H1 (cell line): ENCODE measurements at regions not wholly inside any gene's neighbourhood (a gene's known extent, or its start where the extent isn't known, plus 50 kb on each side); places are given as distances from the start of the nearest gene placed in this dataset.

Source experiments
- CTCF ChIA-PET: fragments of 300-600 bp; sonication (Branson Sonifier 250); formaldehyde crosslinking; loops from one replicate; lab custom pipeline; 2021; ENCODE audit not compliant: partially characterized antibody; lab: Charles Lee
- POLR2A ChIA-PET: fragments of 300-600 bp; sonication (Branson Sonifier 250); formaldehyde crosslinking; loops from one replicate; lab custom pipeline; 2021; ENCODE audit warnings: inconsistent platforms; ENCODE audit not compliant: partially characterized antibody; lab: Charles Lee
- DNase-seq, 2 experiments: peaks; one replicate each; pipeline versions ENCODE4 v3.0.0 to v3.0.0-alpha.2; 2010 to 2022; ENCODE audit warnings: low spot score in 2 of 2, low read depth in 1 of 2, mixed read lengths in 1 of 2
- FAIRE-seq: peaks from 2 replicates; lab custom pipeline; 2011; peaks lifted over from hg19 to GRCh38; lab: Jason Lieb, UNC
- H2AFZ ChIP-seq: 2 replicates; pipeline ENCODE4 v1.8.1; 2012; ENCODE audit warnings: low read length, inconsistent platforms
- H2AK5ac ChIP-seq: 2 replicates; pipeline ENCODE4 v1.6.1; 2013; ENCODE audit warnings: low read depth, low read length
- H2BK120ac ChIP-seq: replicated peaks from 2 replicates; pipeline ENCODE3; 2013; ENCODE audit warnings: low read depth, low read length, inconsistent platforms
- H2BK12ac ChIP-seq: 2 replicates; pipeline ENCODE4 v1.6.1; 2013; ENCODE audit warnings: low read depth, low read length
- H2BK15ac ChIP-seq: 2 replicates; pipeline ENCODE4 v1.6.1; 2013; ENCODE audit warnings: low read length
- H2BK20ac ChIP-seq: 2 replicates; pipeline ENCODE4 v1.6.1; 2013; ENCODE audit warnings: low read length
- H2BK5ac ChIP-seq: 2 replicates; pipeline ENCODE4 v1.6.1; 2013; ENCODE audit warnings: low read depth, low read length
- H3K14ac ChIP-seq: 2 replicates; pipeline ENCODE4 v1.6.1; 2013; ENCODE audit warnings: inconsistent platforms; ENCODE audit not compliant: insufficient read length
- H3K18ac ChIP-seq: 2 replicates; pipeline ENCODE4 v1.6.1; 2013; ENCODE audit warnings: low read length; ENCODE audit errors: extremely low read depth
- H3K23ac ChIP-seq: 2 replicates; pipeline ENCODE4 v1.6.1; 2013; ENCODE audit warnings: inconsistent platforms; ENCODE audit not compliant: insufficient read length
- H3K23me2 ChIP-seq: 2 replicates; pipeline ENCODE4 v1.6.1; 2013; ENCODE audit warnings: low read depth, low read length
- H3K27ac ChIP-seq: 2 replicates; pipeline ENCODE4 v1.6.1; 2011; ENCODE audit warnings: low read depth, low read length, inconsistent platforms
- H3K27me3 ChIP-seq, 4 experiments: replicated peaks in 1 of 4; 1 replicate in 1 of 4; 2 replicates in 3 of 4; pipeline versions ENCODE4 v1.6.1 to v1.8.1; 2011 to 2013; ENCODE audit warnings: low read length in 3 of 4, mild to moderate bottlenecking in 3 of 4, inconsistent platforms in 2 of 4, mixed read lengths in 2 of 4, moderate library complexity in 1 of 4; ENCODE audit not compliant: control insufficient read depth in 3 of 4, insufficient read depth in 3 of 4; ENCODE audit errors: extremely low read depth in 1 of 4
- H3K36me3 ChIP-seq, 4 experiments: 2 replicates each; pipeline versions ENCODE4 v1.6.1 to v1.8.1; 2011 to 2013; ENCODE audit warnings: mild to moderate bottlenecking in 4 of 4, low read length in 3 of 4, moderate library complexity in 2 of 4, control low read depth in 1 of 4, inconsistent platforms in 1 of 4; ENCODE audit not compliant: insufficient read depth in 4 of 4, control insufficient read depth in 2 of 4
- H3K4ac ChIP-seq: replicated peaks from 2 replicates; pipeline ENCODE3; 2013; ENCODE audit warnings: low read length, low read depth, mixed read lengths, inconsistent platforms; ENCODE audit not compliant: insufficient read length
- H3K4me1 ChIP-seq, 4 experiments: replicated peaks in 1 of 4; 1 replicate in 1 of 4; 2 replicates in 3 of 4; pipeline versions ENCODE4 v1.6.1 to v1.8.1; 2011 to 2013; ENCODE audit warnings: low read length in 3 of 4, inconsistent platforms in 2 of 4, mixed read lengths in 1 of 4; ENCODE audit not compliant: insufficient read depth in 4 of 4, control insufficient read depth in 3 of 4
- H3K4me2 ChIP-seq, 2 experiments: 2 replicates each; pipeline versions ENCODE4 v1.6.1 to v1.8.1; 2011 to 2013; ENCODE audit warnings: low read depth in 2 of 2, low read length in 2 of 2, control low read depth in 1 of 2, inconsistent platforms in 1 of 2, mild to moderate bottlenecking in 1 of 2; ENCODE audit not compliant: insufficient read depth in 1 of 2
- H3K4me3 ChIP-seq, 4 experiments: fragments of 200-600, 300-600 bp in 1 of 4; sonication (generic), shearing (Covaris generic), sonication (Bioruptor Twin) in 1 of 4; 2 replicates each; pipeline versions ENCODE4 v1.5.1 to v1.8.1; 2011 to 2016; ENCODE audit warnings: low read length in 4 of 4, low read depth in 3 of 4, control low read depth in 2 of 4, inconsistent platforms in 2 of 4, mild to moderate bottlenecking in 2 of 4, mixed read lengths in 1 of 4, moderate library complexity in 1 of 4; ENCODE audit not compliant: insufficient read depth in 2 of 4; ENCODE audit errors: extremely low read depth in 1 of 4
- H3K56ac ChIP-seq: replicated peaks from 2 replicates; pipeline ENCODE3; 2013; ENCODE audit warnings: low read depth, mild to moderate bottlenecking, mixed read lengths, low read length, inconsistent platforms; ENCODE audit not compliant: insufficient read length
- H3K79me1 ChIP-seq: 2 replicates; pipeline ENCODE4 v1.6.1; 2013; ENCODE audit warnings: low read depth, low read length, control low read depth
- H3K79me2 ChIP-seq, 2 experiments: 2 replicates each; pipeline versions ENCODE4 v1.6.1 to v1.8.1; 2012 to 2013; ENCODE audit warnings: low read length in 2 of 2, mild to moderate bottlenecking in 2 of 2, inconsistent platforms in 1 of 2; ENCODE audit not compliant: insufficient read depth in 2 of 2, control insufficient read depth in 1 of 2
- H3K9ac ChIP-seq, 4 experiments: replicated peaks in 1 of 4; 1 replicate in 1 of 4; 2 replicates in 3 of 4; pipeline versions ENCODE4 v1.6.1 to v1.8.1; 2011 to 2013; ENCODE audit warnings: low read depth in 3 of 4, low read length in 3 of 4, control low read depth in 2 of 4, mild to moderate bottlenecking in 2 of 4, moderate library complexity in 2 of 4, inconsistent platforms in 1 of 4; ENCODE audit errors: extremely low read depth in 1 of 4
- H3K9me3 ChIP-seq, 2 experiments: 2 replicates each; pipeline versions ENCODE4 v1.6.1 to v1.8.1; 2012 to 2013; ENCODE audit warnings: mild to moderate bottlenecking in 2 of 2, moderate library complexity in 2 of 2, control low read depth in 1 of 2, inconsistent platforms in 1 of 2, low read depth in 1 of 2, low read length in 1 of 2, mixed read lengths in 1 of 2; ENCODE audit not compliant: insufficient read depth in 2 of 2
- H4K20me1 ChIP-seq, 2 experiments: replicated peaks in 1 of 2; 2 replicates each; pipeline versions ENCODE3 to v1.8.1; 2011 to 2013; ENCODE audit warnings: inconsistent platforms in 2 of 2, low read length in 2 of 2, mild to moderate bottlenecking in 1 of 2; ENCODE audit not compliant: insufficient read depth in 2 of 2, control insufficient read depth in 1 of 2
- H4K5ac ChIP-seq: 2 replicates; pipeline ENCODE4 v1.6.1; 2013; ENCODE audit warnings: low read length, low read depth, mixed read lengths, inconsistent platforms; ENCODE audit not compliant: insufficient read length
- H4K8ac ChIP-seq: 2 replicates; pipeline ENCODE4 v1.8.0; 2013; ENCODE audit warnings: mild to moderate bottlenecking, moderate library complexity, low read length, inconsistent platforms; ENCODE audit not compliant: insufficient read depth; ENCODE audit errors: extremely low read depth
- H4K91ac ChIP-seq: replicated peaks from 2 replicates; pipeline ENCODE3; 2013; ENCODE audit warnings: low read length, mixed read lengths, inconsistent platforms; ENCODE audit not compliant: insufficient read length
- BACH1 ChIP-seq: IDR thresholded peaks from 2 replicates; pipeline ENCODE4 v1.6.1; 2012; ENCODE audit warnings: low read length, improper control_type of control experiment
- BRCA1 ChIP-seq: IDR thresholded peaks from 2 replicates; pipeline ENCODE4 v1.6.1; 2012; ENCODE audit warnings: low read depth, low read length, improper control_type of control experiment
- CBX8 ChIP-seq: fragments of 300-800, 300-1000 bp; sonication (generic); IDR thresholded peaks from 2 replicates; pipeline ENCODE4 v1.7.1; 2016; ENCODE audit warnings: low read depth, low read length, borderline replicate concordance
- CHD1 ChIP-seq: IDR thresholded peaks from 2 replicates; pipeline ENCODE4 v1.6.1; 2012; ENCODE audit warnings: low read depth, low read length, improper control_type of control experiment
- EGR1 ChIP-seq: IDR thresholded peaks from 2 replicates; pipeline ENCODE4 v1.6.1; 2011; ENCODE audit warnings: low read depth, low read length, borderline replicate concordance
- JUN ChIP-seq: IDR thresholded peaks from 2 replicates; pipeline ENCODE4 v1.6.1; 2011; ENCODE audit warnings: low read depth, mild to moderate bottlenecking, improper control_type of control experiment, low read length
- NANOG ChIP-seq: IDR thresholded peaks from 2 replicates; pipeline ENCODE4 v1.6.1; 2011; ENCODE audit warnings: low read length, low read depth, mild to moderate bottlenecking, inconsistent platforms; ENCODE audit not compliant: insufficient read depth, poor library complexity, severe bottlenecking
- PHF8 ChIP-seq: fragments of 200-600 bp; sonication (generic); conservative IDR thresholded peaks from 2 replicates; pipeline ENCODE4 v1.7.1; 2012; ENCODE audit warnings: low read depth, mild to moderate bottlenecking, inconsistent platforms, low read length, moderate library complexity
- RFX5 ChIP-seq: IDR thresholded peaks from 2 replicates; pipeline ENCODE4 v1.6.1; 2011; ENCODE audit warnings: low read depth, low read length, improper control_type of control experiment, borderline replicate concordance
- SP4 ChIP-seq: IDR thresholded peaks from 2 replicates; pipeline ENCODE4 v1.6.1; 2012; ENCODE audit warnings: low read length, inconsistent platforms
- TAF1 ChIP-seq: IDR thresholded peaks from 2 replicates; pipeline ENCODE4 v1.6.1; 2011; ENCODE audit warnings: mild to moderate bottlenecking, low read depth, low read length
- TBP ChIP-seq: IDR thresholded peaks from 2 replicates; pipeline ENCODE4 v1.6.1; 2011; ENCODE audit warnings: low read depth, low read length, improper control_type of control experiment
- TEAD4 ChIP-seq: IDR thresholded peaks from 2 replicates; pipeline ENCODE4 v1.6.1; 2012; ENCODE audit warnings: low read depth, low read length, inconsistent platforms, mixed read lengths
- USF2 ChIP-seq: IDR thresholded peaks from 2 replicates; pipeline ENCODE4 v1.6.1; 2011; ENCODE audit warnings: low read length, improper control_type of control experiment
- YY1 ChIP-seq: IDR thresholded peaks from 2 replicates; pipeline ENCODE4 v1.6.1; 2011; ENCODE audit warnings: low read depth, mild to moderate bottlenecking, low read length
- whole genome bisulfite sequencing, 2 experiments: shearing (Covaris generic) in 1 of 2; methylation state at CpG; one replicate each; pipeline versions ENCODE4 v1.1.6 to v1.1.7; 2013 to 2015; ENCODE audit warnings: low lambda C conversion rate in 2 of 2, mixed read lengths in 2 of 2, inconsistent platforms in 1 of 2, low coverage in 1 of 2, missing lambda C conversion rate in 1 of 2; ENCODE audit not compliant: insufficient replicate concordance in 2 of 2, insufficient coverage in 1 of 2, insufficient read length in 1 of 2; ENCODE audit errors: extremely low coverage in 1 of 2, missing lambda C conversion rate in 1 of 2; 5-methylcytosine and 5-hydroxymethylcytosine counted together

GRCh38 chr4:27305246-27305645 lies 444.6 kb downstream of the STIM2 start:
- no peaks in the 10 kb centered on the region for H3K79me1 ChIP-seq
- H3K14ac ChIP-seq = no peak overlapping the region
- peaks cover 0 to 4% of the 10 kb centered on the region in 2 experiments; a peak in 1 of 4 replicates for H3K9me3 ChIP-seq
- no peak overlapping the region for H2BK15ac ChIP-seq
- no peak overlapping the region for H3K4me3 ChIP-seq
- H2BK5ac ChIP-seq = no peak overlapping the region
- H3K9ac ChIP-seq = no peak overlapping the region
- no peak overlapping the region for H4K8ac ChIP-seq
- H4K91ac ChIP-seq = no peak overlapping the region
- H2AFZ ChIP-seq = no peak overlapping the region
- no peak overlapping the region for H3K27ac ChIP-seq
- no peaks in the 10 kb centered on the region for H3K36me3 ChIP-seq
- DNase-seq = no peak
- H3K4me2 ChIP-seq = no peak overlapping the region
- no peaks in the 10 kb centered on the region; a peak in 1 of 7 replicates for H3K27me3 ChIP-seq
- ChIA-PET POLR2A (no interaction called here), CTCF (interaction anchor here (0.8 kb wide), 1 partner anchor 11 kb away, joined by 3 read pairs; no protein-coding TSS in a partner anchor)
- WGBS, 2 experiments = 0% methylated on average over 1 of the region's 1 CpG; no CpG with 5 or more reads in 1 of the 2 experiments
- no peak overlapping the region for H3K23ac ChIP-seq
- FAIRE-seq = no peak
- H3K79me2 ChIP-seq = no peaks in the 10 kb centered on the region
- no peak overlapping the region for H3K18ac ChIP-seq
- H2BK120ac ChIP-seq = no peak overlapping the region
- H2BK12ac ChIP-seq = no peak overlapping the region
- H3K56ac ChIP-seq = no peak overlapping the region
- no peaks in the 10 kb centered on the region for H3K23me2 ChIP-seq
- H3K4me1 ChIP-seq = peaks cover 0 to 2% (median 0%) of the 10 kb centered on the region in 4 experiments; a peak in 1 of 7 replicates
- no peak overlapping the region for H3K4ac ChIP-seq
- no peak overlapping the region for H2AK5ac ChIP-seq
- no peak overlapping the region for H4K5ac ChIP-seq
- H2BK20ac ChIP-seq = no peak overlapping the region
- H4K20me1 ChIP-seq = no peaks in the 10 kb centered on the region
- TF ChIP-seq EGR1 = no peak
- TF ChIP-seq CHD1 = no peak
- no peak for TF ChIP-seq BACH1
- TF ChIP-seq YY1 = no peak
- no peak for TF ChIP-seq BRCA1
- no peak for TF ChIP-seq TEAD4
- TF ChIP-seq TAF1 = no peak
- no peak for TF ChIP-seq USF2
- TF ChIP-seq JUN = no peak
- no peak for TF ChIP-seq CBX8
- no peak for TF ChIP-seq NANOG
- TF ChIP-seq SP4 = no peak
- TF ChIP-seq PHF8 = no peak
- no peak for TF ChIP-seq RFX5
- no peak for TF ChIP-seq TBP
